ENCODE measurements at regions not wholly inside any gene's neighbourhood (a gene's known extent, or its start where the extent isn't known, plus 50 kb on each side); places are given as distances from the start of the nearest gene placed in this dataset.

DNA sequence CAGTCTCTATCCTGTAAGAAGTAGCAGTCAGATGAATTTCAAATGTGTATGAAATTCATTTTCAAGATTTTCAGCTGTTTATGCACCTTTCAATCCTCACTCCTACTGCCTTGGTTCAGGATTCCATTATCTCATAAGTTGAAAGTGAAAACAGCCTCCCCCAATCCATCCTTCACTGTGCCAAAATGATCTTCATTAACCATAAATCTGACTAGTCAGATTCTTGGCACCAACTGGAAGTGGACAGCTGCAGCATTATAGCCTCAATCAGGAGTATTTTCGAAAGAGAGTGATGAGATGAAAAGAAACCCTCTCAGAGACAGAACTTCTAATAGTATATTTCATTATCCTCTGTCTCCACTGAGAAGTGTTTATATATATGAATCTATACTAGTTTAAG lies 365.3 kb upstream of the PDGFD start:
- TF ChIP-seq POLR2A (IDR thresholded peaks at IDR 0.05; ENCODE audit: low read length) (no peak), GATA1 (IDR thresholded peaks at IDR 0.05; ENCODE audit: low read depth, low read length) (no peak)
